GM12892 (cell line): ENCODE measurements at regions not wholly inside any gene's neighbourhood (a gene's known extent, or its start where the extent isn't known, plus 50 kb on each side); places are given as distances from the start of the nearest gene placed in this dataset.

ENCODE experiments used
- POLR2A ChIP-seq: IDR thresholded peaks from 2 replicates; pipeline ENCODE4 v1.6.1; 2011; ENCODE audit warnings: low read depth, low read length, control low read depth
- POLR2AphosphoS5 ChIP-seq: IDR thresholded peaks from 2 replicates; pipeline ENCODE4 v1.6.1; 2011; ENCODE audit warnings: low read depth, low read length, control low read depth
- TAF1 ChIP-seq: IDR thresholded peaks from 2 replicates; pipeline ENCODE4 v1.6.1; 2011; ENCODE audit warnings: low read depth, mild to moderate bottlenecking, control low read depth, low read length, borderline replicate concordance

- TF ChIP-seq POLR2AphosphoS5, result no peak
- no peak for TF ChIP-seq POLR2A
- TF ChIP-seq TAF1, result no peak
These were observed 195.3 kb downstream of the ZC3H11B start for GRCh38 chr1:219417610-219418009.
